ENCODE measurements at regions not wholly inside any gene's neighbourhood (a gene's known extent, or its start where the extent isn't known, plus 50 kb on each side); places are given as distances from the start of the nearest gene placed in this dataset.

DNA sequence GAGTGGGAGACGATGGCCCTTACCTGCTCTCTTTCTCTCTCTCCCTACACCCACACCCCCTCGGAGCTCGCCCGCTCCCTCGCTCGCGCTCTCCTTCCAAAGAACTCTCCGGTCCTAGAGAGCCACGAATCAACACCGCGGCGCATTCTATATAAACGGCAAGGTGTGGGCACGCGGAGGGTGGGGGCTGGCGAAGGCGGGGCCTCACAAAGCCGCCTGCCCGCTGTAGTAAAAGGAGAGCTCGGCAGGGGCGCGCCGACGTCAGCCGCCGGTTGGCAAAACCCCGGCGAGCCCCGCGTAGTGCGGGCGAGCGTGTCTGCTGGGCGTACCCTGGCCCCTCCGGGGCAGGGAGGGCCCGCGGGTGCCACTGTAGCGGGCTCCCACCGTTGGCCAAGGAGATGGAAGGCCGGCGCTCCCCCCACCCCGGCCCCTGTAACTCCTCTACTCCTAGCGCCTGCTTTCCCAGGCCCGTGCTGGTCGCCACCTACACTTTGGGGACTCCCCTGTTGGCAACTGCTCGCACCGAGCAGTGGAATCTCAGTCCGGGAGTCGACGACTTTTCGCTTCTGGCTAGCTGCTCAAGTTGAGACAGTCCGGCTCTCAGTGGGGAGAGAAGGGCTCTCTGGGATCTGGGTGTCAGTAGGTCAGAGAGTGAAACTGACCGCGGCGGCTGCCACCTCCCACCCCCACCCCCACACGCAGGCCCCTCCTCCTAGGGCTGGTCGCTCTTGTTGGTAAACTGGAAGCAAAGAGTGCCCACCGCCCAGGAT is 325.5 kb upstream of the F9 start (continued):
- TF ChIP-seq BRD4 (IDR thresholded peaks at IDR 0.05) = no peak
- TF ChIP-seq, protein P1, sequence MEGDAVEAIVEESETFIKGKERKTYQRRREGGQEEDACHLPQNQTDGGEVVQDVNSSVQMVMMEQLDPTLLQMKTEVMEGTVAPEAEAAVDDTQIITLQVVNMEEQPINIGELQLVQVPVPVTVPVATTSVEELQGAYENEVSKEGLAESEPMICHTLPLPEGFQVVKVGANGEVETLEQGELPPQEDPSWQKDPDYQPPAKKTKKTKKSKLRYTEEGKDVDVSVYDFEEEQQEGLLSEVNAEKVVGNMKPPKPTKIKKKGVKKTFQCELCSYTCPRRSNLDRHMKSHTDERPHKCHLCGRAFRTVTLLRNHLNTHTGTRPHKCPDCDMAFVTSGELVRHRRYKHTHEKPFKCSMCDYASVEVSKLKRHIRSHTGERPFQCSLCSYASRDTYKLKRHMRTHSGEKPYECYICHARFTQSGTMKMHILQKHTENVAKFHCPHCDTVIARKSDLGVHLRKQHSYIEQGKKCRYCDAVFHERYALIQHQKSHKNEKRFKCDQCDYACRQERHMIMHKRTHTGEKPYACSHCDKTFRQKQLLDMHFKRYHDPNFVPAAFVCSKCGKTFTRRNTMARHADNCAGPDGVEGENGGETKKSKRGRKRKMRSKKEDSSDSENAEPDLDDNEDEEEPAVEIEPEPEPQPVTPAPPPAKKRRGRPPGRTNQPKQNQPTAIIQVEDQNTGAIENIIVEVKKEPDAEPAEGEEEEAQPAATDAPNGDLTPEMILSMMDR (IDR thresholded peaks at IDR 0.05 in 2 of 3, conservative IDR thresholded peaks at IDR 0.05 in 1 of 3; ENCODE audit: insufficient read depth in 2 of 3, low read depth in 1 of 3, low read length in 3 of 3) = 0 out of 6 replicates have a peak, but pooled peaks of 2 of the 3 experiments have one; percentile 0 to 11
- TF ChIP-seq SMAD4 (CRISPR knock-in tag; conservative IDR thresholded peaks at IDR 0.05) = peak; percentile 31; the same call in 1 of the 2 replicates
- TF ChIP-seq ELF2 (CRISPR knock-in tag; IDR thresholded peaks at IDR 0.05) = no peak
- TF ChIP-seq L3MBTL2 (IDR thresholded peaks at IDR 0.05) = peak; percentile 58; the same call in 1 of the 2 replicates
- no peak for TF ChIP-seq NR2C2 (CRISPR knock-in tag; IDR thresholded peaks at IDR 0.05)
- TF ChIP-seq NR2C2 (tag; IDR thresholded peaks at IDR 0.05) = peak; percentile 54; the same call in 1 of the 2 replicates
- no peak for TF ChIP-seq EP300 (IDR thresholded peaks at IDR 0.05; ENCODE audit: low read length)
- TF ChIP-seq, protein P2, sequence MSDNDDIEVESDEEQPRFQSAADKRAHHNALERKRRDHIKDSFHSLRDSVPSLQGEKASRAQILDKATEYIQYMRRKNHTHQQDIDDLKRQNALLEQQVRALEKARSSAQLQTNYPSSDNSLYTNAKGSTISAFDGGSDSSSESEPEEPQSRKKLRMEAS (CRISPR knock-in tag; IDR thresholded peaks at IDR 0.05) = peak; percentile 81; the same call in 1 of the 2 replicates
- TF ChIP-seq PTBP1 (IDR thresholded peaks at IDR 0.05; ENCODE audit: low read depth, low read length) = no peak
- TF ChIP-seq, protein P3, sequence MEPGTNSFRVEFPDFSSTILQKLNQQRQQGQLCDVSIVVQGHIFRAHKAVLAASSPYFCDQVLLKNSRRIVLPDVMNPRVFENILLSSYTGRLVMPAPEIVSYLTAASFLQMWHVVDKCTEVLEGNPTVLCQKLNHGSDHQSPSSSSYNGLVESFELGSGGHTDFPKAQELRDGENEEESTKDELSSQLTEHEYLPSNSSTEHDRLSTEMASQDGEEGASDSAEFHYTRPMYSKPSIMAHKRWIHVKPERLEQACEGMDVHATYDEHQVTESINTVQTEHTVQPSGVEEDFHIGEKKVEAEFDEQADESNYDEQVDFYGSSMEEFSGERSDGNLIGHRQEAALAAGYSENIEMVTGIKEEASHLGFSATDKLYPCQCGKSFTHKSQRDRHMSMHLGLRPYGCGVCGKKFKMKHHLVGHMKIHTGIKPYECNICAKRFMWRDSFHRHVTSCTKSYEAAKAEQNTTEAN (CRISPR knock-in tag; IDR thresholded peaks at IDR 0.05) = no peak
- TF ChIP-seq EGR1 (conservative IDR thresholded peaks at IDR 0.05) = no peak
- TF ChIP-seq BACH1 (tag; IDR thresholded peaks at IDR 0.05) = no peak
- no peak for TF ChIP-seq NONO (IDR thresholded peaks at IDR 0.05; ENCODE audit: low read depth in 2 of 2, low read length in 1 of 2)
- TF ChIP-seq SRSF9 (IDR thresholded peaks at IDR 0.05; ENCODE audit: borderline replicate concordance, low read depth, low read length) = no peak
- TF ChIP-seq HNRNPL (IDR thresholded peaks at IDR 0.05; ENCODE audit: low read depth, low read length) = peak; percentile 75; the same call in 1 of the 2 replicates
- peak; percentile 43; the same call in 1 of the 2 replicates for TF ChIP-seq POLR2H (tag; IDR thresholded peaks at IDR 0.05; ENCODE audit: low read depth)
- TF ChIP-seq XRCC3 (IDR thresholded peaks at IDR 0.05) = no peak
- TF ChIP-seq, protein P4, sequence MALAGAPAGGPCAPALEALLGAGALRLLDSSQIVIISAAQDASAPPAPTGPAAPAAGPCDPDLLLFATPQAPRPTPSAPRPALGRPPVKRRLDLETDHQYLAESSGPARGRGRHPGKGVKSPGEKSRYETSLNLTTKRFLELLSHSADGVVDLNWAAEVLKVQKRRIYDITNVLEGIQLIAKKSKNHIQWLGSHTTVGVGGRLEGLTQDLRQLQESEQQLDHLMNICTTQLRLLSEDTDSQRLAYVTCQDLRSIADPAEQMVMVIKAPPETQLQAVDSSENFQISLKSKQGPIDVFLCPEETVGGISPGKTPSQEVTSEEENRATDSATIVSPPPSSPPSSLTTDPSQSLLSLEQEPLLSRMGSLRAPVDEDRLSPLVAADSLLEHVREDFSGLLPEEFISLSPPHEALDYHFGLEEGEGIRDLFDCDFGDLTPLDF (CRISPR knock-in tag; IDR thresholded peaks at IDR 0.05) = 0 out of 2 replicates have a peak, but pooled peaks have one; percentile 44
- no peak for TF ChIP-seq HOXB6 (CRISPR knock-in tag; IDR thresholded peaks at IDR 0.05; ENCODE audit: borderline replicate concordance)
- no peak for TF ChIP-seq ZNF699 (CRISPR knock-in tag; IDR thresholded peaks at IDR 0.05; ENCODE audit: insufficient replicate concordance)
- TF ChIP-seq, protein P5, sequence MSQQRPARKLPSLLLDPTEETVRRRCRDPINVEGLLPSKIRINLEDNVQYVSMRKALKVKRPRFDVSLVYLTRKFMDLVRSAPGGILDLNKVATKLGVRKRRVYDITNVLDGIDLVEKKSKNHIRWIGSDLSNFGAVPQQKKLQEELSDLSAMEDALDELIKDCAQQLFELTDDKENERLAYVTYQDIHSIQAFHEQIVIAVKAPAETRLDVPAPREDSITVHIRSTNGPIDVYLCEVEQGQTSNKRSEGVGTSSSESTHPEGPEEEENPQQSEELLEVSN (IDR thresholded peaks at IDR 0.05; ENCODE audit: borderline replicate concordance in 1 of 2, extremely low read depth in 1 of 2, insufficient read depth in 1 of 2, insufficient read length in 1 of 2, low read depth in 1 of 2, low read length in 1 of 2, poor library complexity in 1 of 2, severe bottlenecking in 1 of 2) = peak; percentile 39 to 81
